SK-N-SH treated with all-trans-retinoic acid at 6 μM for 48 hours (cell line): ENCODE measurements at regions not wholly inside any gene's neighbourhood (a gene's known extent, or its start where the extent isn't known, plus 50 kb on each side); places are given as distances from the start of the nearest gene placed in this dataset.
A peak's percentile ranks its signal among the peaks of the same experiment; 100 is the strongest.

Experiments used
- ATAC-seq: fragments of 200-7000 bp; cut with Tn5 transposase; 3 replicates; pipeline ENCODE4 v1.9.1; 2020; ENCODE audit warnings: mild to moderate bottlenecking, moderate library complexity
- ARNTL ChIP-seq: fragments of 450-650 bp; formaldehyde crosslinking; IDR thresholded peaks from 2 replicates; pipeline ENCODE4 v1.5.0; 2020; ENCODE audit warnings: low read depth, mild to moderate bottlenecking, moderate library complexity, borderline replicate concordance
- BACH2 ChIP-seq: fragments of 250-450 bp; sonication (Bioruptor Pico); IDR thresholded peaks from 2 replicates; pipeline ENCODE4 v1.9.0; 2021; ENCODE audit warnings: mild to moderate bottlenecking, borderline replicate concordance
- CSDC2 ChIP-seq: fragments of 250-450 bp; sonication (Bioruptor Pico); IDR thresholded peaks from 2 replicates; pipeline ENCODE4 v1.5.0; 2020; ENCODE audit warnings: mild to moderate bottlenecking, moderate library complexity
- ESRRG ChIP-seq: fragments of 250-450 bp; sonication (Bioruptor Pico); IDR thresholded peaks from 2 replicates; pipeline ENCODE4 v1.6.1; 2021; ENCODE audit warnings: mild to moderate bottlenecking
- GLIS3 ChIP-seq: fragments of 250-450 bp; sonication (Bioruptor Pico); IDR thresholded peaks from 2 replicates; pipeline ENCODE4 v1.5.0; 2020; ENCODE audit warnings: mild to moderate bottlenecking, moderate library complexity
- ISL1 ChIP-seq: fragments of 250-450 bp; sonication (Bioruptor Pico); IDR thresholded peaks from 2 replicates; pipeline ENCODE4 v2.1.2; 2022; ENCODE audit warnings: mild to moderate bottlenecking, moderate library complexity
- OSR1 ChIP-seq: fragments of 250-450 bp; sonication (Bioruptor Pico); IDR thresholded peaks from 2 replicates; pipeline ENCODE4 v1.8.0; 2022; ENCODE audit warnings: moderate library complexity, mild to moderate bottlenecking, inconsistent platforms
- PPARA ChIP-seq: fragments of 250-450 bp; sonication (Bioruptor Pico); IDR thresholded peaks from 2 replicates; pipeline ENCODE4 v1.5.0; 2020; ENCODE audit warnings: mild to moderate bottlenecking, borderline replicate concordance
- RARB ChIP-seq: fragments of 250-450 bp; sonication (Bioruptor Pico); IDR thresholded peaks from 2 replicates; pipeline ENCODE4 v1.8.0; 2021; ENCODE audit warnings: mild to moderate bottlenecking, moderate library complexity
- SNAI2 ChIP-seq: fragments of 250-450 bp; sonication (Bioruptor Pico); IDR thresholded peaks from 2 replicates; pipeline ENCODE4 v1.5.0; 2020; ENCODE audit warnings: mild to moderate bottlenecking, moderate library complexity
- TCF4 ChIP-seq: fragments of 250-450 bp; sonication (Bioruptor Pico); IDR thresholded peaks from 2 replicates; pipeline ENCODE4 v1.8.0; 2021; ENCODE audit warnings: mild to moderate bottlenecking, moderate library complexity, borderline replicate concordance
- TOX ChIP-seq: fragments of 250-450 bp; sonication (Bioruptor Pico); IDR thresholded peaks from 2 replicates; pipeline ENCODE4 v1.8.0; 2021; ENCODE audit warnings: mild to moderate bottlenecking, moderate library complexity, borderline replicate concordance
- ZC3H10 ChIP-seq: fragments of 250-450 bp; sonication (Bioruptor Pico); IDR thresholded peaks from 2 replicates; pipeline ENCODE4 v1.5.1; 2021; ENCODE audit warnings: mild to moderate bottlenecking, moderate library complexity
- ZFP3 ChIP-seq: fragments of 250-450 bp; sonication (Bioruptor Pico); IDR thresholded peaks from 2 replicates; pipeline ENCODE4 v1.5.0; 2020; ENCODE audit warnings: mild to moderate bottlenecking, moderate library complexity
- ZNF565 ChIP-seq: fragments of 450-650 bp; formaldehyde crosslinking; conservative IDR thresholded peaks from 2 replicates; pipeline ENCODE4 v1.5.0; 2020; ENCODE audit warnings: low read depth, mild to moderate bottlenecking, moderate library complexity
- ZNF70 ChIP-seq: fragments of 450-650 bp; formaldehyde crosslinking; IDR thresholded peaks from 2 replicates; pipeline ENCODE4 v1.5.0; 2020; ENCODE audit warnings: mild to moderate bottlenecking, moderate library complexity
- ZNF8 ChIP-seq: fragments of 450-650 bp; formaldehyde crosslinking; IDR thresholded peaks from 2 replicates; pipeline ENCODE4 v1.5.0; 2020; ENCODE audit warnings: mild to moderate bottlenecking, moderate library complexity
- TF ChIP-seq, protein P1 (sequence below): fragments of 250-450 bp; sonication (Bioruptor Pico); IDR thresholded peaks from 2 replicates; pipeline ENCODE4 v1.5.0; 2020; ENCODE audit warnings: mild to moderate bottlenecking, moderate library complexity
- TF ChIP-seq, protein P2 (sequence below): fragments of 250-450 bp; sonication (Bioruptor Pico); IDR thresholded peaks from 2 replicates; pipeline ENCODE4 v1.5.1; 2021; ENCODE audit warnings: mild to moderate bottlenecking, moderate library complexity
- TF ChIP-seq, protein P3 (sequence below): fragments of 250-450 bp; sonication (Bioruptor Pico); IDR thresholded peaks from 2 replicates; pipeline ENCODE4 v1.8.0; 2020; ENCODE audit warnings: mild to moderate bottlenecking, moderate library complexity, borderline replicate concordance
- TF ChIP-seq, protein P4 (sequence below): fragments of 250-450 bp; sonication (Bioruptor Pico); IDR thresholded peaks from 2 replicates; pipeline ENCODE4 v1.5.1; 2020; ENCODE audit warnings: low read depth, mild to moderate bottlenecking, moderate library complexity
- TF ChIP-seq, protein P5 (sequence below): fragments of 250-450 bp; sonication (Bioruptor Pico); IDR thresholded peaks from 2 replicates; pipeline ENCODE4 v1.8.0; 2021; ENCODE audit warnings: low read depth, mild to moderate bottlenecking, moderate library complexity, borderline replicate concordance

DNA sequence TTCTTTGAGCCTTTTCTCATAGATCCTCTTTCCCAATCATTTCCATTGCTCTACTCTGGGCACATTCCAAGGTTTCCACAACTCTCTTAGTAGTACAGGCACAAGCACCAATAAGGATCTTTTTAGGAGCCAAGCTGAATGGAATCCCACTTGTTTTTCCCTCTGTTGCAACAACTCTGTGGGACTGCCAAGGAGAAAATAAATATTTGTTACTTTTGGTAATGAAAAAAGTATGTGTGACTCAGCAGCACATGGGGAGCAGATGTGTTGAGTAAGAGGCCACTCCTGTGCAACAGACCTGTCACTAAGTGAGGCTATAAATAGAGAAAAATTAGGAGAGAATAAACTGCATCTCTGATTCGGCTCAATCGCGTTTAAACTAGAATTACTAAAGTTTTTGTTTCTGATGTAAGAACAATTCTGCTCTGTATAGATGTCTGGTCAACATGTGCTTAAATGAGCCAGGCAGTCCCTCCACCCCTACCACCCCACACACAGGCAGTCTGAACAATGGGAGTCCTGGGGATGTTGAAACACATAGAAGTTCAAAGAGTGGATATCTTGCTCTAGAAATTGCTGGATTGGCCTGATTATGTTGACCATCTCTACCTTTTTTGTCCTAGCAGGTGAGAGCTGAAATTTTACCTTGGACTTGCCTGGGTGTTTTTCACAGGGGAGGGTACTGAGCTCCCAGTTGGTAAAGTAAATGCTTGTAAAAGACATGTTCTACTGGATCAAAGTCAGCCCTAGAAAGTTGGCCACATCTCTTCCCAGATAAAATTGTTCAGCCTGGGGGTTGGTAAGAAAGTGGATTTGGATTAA lies 244.3 kb upstream of the NOVA1 start:
- peak; percentile 84 for ATAC-seq
- TF ChIP-seq BACH2 (CRISPR knock-in tag), result no peak
- TF ChIP-seq, protein P1, sequence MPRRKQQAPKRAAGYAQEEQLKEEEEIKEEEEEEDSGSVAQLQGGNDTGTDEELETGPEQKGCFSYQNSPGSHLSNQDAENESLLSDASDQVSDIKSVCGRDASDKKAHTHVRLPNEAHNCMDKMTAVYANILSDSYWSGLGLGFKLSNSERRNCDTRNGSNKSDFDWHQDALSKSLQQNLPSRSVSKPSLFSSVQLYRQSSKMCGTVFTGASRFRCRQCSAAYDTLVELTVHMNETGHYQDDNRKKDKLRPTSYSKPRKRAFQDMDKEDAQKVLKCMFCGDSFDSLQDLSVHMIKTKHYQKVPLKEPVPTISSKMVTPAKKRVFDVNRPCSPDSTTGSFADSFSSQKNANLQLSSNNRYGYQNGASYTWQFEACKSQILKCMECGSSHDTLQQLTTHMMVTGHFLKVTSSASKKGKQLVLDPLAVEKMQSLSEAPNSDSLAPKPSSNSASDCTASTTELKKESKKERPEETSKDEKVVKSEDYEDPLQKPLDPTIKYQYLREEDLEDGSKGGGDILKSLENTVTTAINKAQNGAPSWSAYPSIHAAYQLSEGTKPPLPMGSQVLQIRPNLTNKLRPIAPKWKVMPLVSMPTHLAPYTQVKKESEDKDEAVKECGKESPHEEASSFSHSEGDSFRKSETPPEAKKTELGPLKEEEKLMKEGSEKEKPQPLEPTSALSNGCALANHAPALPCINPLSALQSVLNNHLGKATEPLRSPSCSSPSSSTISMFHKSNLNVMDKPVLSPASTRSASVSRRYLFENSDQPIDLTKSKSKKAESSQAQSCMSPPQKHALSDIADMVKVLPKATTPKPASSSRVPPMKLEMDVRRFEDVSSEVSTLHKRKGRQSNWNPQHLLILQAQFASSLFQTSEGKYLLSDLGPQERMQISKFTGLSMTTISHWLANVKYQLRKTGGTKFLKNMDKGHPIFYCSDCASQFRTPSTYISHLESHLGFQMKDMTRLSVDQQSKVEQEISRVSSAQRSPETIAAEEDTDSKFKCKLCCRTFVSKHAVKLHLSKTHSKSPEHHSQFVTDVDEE (CRISPR knock-in tag), result no peak
- TF ChIP-seq, protein P2, sequence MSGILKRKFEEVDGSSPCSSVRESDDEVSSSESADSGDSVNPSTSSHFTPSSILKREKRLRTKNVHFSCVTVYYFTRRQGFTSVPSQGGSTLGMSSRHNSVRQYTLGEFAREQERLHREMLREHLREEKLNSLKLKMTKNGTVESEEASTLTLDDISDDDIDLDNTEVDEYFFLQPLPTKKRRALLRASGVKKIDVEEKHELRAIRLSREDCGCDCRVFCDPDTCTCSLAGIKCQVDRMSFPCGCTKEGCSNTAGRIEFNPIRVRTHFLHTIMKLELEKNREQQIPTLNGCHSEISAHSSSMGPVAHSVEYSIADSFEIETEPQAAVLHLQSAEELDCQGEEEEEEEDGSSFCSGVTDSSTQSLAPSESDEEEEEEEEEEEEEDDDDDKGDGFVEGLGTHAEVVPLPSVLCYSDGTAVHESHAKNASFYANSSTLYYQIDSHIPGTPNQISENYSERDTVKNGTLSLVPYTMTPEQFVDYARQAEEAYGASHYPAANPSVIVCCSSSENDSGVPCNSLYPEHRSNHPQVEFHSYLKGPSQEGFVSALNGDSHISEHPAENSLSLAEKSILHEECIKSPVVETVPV (CRISPR knock-in tag), result no peak
- no peak for TF ChIP-seq ZFP3 (CRISPR knock-in tag)
- TF ChIP-seq, protein P3, sequence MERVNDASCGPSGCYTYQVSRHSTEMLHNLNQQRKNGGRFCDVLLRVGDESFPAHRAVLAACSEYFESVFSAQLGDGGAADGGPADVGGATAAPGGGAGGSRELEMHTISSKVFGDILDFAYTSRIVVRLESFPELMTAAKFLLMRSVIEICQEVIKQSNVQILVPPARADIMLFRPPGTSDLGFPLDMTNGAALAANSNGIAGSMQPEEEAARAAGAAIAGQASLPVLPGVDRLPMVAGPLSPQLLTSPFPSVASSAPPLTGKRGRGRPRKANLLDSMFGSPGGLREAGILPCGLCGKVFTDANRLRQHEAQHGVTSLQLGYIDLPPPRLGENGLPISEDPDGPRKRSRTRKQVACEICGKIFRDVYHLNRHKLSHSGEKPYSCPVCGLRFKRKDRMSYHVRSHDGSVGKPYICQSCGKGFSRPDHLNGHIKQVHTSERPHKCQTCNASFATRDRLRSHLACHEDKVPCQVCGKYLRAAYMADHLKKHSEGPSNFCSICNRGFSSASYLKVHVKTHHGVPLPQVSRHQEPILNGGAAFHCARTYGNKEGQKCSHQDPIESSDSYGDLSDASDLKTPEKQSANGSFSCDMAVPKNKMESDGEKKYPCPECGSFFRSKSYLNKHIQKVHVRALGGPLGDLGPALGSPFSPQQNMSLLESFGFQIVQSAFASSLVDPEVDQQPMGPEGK (CRISPR knock-in tag), result no peak
- no peak for TF ChIP-seq RARB (CRISPR knock-in tag)
- no peak for TF ChIP-seq ISL1 (CRISPR knock-in tag)
- no peak for TF ChIP-seq ZNF8 (CRISPR knock-in tag)
- TF ChIP-seq, protein P4, sequence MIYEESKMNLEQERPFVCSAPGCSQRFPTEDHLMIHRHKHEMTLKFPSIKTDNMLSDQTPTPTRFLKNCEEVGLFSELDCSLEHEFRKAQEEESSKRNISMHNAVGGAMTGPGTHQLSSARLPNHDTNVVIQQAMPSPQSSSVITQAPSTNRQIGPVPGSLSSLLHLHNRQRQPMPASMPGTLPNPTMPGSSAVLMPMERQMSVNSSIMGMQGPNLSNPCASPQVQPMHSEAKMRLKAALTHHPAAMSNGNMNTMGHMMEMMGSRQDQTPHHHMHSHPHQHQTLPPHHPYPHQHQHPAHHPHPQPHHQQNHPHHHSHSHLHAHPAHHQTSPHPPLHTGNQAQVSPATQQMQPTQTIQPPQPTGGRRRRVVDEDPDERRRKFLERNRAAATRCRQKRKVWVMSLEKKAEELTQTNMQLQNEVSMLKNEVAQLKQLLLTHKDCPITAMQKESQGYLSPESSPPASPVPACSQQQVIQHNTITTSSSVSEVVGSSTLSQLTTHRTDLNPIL (CRISPR knock-in tag), result no peak
- TF ChIP-seq OSR1 (CRISPR knock-in tag), result no peak
- no peak for TF ChIP-seq PPARA (CRISPR knock-in tag)
- TF ChIP-seq ARNTL, result no peak
- no peak for TF ChIP-seq ZNF565 (CRISPR knock-in tag)
- TF ChIP-seq CSDC2 (CRISPR knock-in tag), result no peak
- TF ChIP-seq, protein P5, sequence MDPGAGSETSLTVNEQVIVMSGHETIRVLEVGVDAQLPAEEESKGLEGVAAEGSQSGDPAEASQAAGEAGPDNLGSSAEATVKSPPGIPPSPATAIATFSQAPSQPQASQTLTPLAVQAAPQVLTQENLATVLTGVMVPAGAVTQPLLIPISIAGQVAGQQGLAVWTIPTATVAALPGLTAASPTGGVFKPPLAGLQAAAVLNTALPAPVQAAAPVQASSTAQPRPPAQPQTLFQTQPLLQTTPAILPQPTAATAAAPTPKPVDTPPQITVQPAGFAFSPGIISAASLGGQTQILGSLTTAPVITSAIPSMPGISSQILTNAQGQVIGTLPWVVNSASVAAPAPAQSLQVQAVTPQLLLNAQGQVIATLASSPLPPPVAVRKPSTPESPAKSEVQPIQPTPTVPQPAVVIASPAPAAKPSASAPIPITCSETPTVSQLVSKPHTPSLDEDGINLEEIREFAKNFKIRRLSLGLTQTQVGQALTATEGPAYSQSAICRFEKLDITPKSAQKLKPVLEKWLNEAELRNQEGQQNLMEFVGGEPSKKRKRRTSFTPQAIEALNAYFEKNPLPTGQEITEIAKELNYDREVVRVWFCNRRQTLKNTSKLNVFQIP (CRISPR knock-in tag), result no peak
- no peak for TF ChIP-seq SNAI2
- no peak for TF ChIP-seq ZC3H10 (CRISPR knock-in tag)
- no peak for TF ChIP-seq ZNF70 (CRISPR knock-in tag)
- no peak for TF ChIP-seq TOX (CRISPR knock-in tag)
- no peak for TF ChIP-seq TCF4 (CRISPR knock-in tag)

DNA sequence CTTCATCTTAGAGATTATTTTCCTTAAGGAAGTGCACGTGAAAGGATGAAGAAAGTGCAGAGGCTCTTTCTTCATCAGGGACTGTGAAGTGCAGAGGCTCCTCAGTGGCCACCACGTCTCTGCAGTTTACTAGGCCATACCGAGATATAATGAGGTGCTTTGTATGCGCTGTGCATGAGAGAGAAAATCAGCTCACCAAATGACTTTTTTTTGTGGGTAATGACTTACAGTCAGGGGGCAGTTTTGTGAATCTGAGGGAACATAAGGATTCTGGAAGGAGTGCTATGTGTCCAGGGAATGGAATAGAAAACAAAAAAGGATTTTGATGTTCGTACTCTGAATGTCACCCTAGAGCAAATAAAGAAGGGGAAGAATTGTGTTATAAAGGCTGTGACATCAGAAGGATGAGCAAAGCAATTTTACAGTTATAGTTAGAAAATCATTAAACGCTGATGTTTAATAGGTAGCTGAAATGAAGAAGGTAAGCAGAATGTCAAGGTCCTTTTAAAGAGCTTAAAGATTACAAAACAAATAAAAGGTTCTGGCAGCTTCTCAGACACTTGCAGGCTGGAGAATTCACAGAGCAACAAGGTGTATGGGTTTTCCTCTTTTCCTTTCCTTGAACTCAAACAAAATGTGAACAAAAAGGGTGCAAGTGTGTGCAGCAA lies 247.5 kb upstream of the NOVA1 start:
- no peak for TF ChIP-seq ZNF70 (CRISPR knock-in tag)
- no peak for TF ChIP-seq GLIS3 (CRISPR knock-in tag)
- no peak for TF ChIP-seq ESRRG (CRISPR knock-in tag)
- ATAC-seq, result no peak
